Hepatocyte (in vitro differentiated cells): ENCODE measurements at regions not wholly inside any gene's neighbourhood (a gene's known extent, or its start where the extent isn't known, plus 50 kb on each side); places are given as distances from the start of the nearest gene placed in this dataset.

Experiments
- DNase-seq: peaks from one replicate; pipeline ENCODE4 v3.0.0-alpha.2; 2016; ENCODE audit warnings: low spot score
- H2AFZ ChIP-seq: fragments of 200-600 bp; sonication (generic); 2 replicates; pipeline ENCODE4 v1.6.0; 2016; ENCODE audit warnings: antibody characterized with exemption, mild to moderate bottlenecking
- H3K27ac ChIP-seq: fragments of 200-600 bp; sonication (generic); 2 replicates; pipeline ENCODE4 v1.5.1; 2016; ENCODE audit warnings: mild to moderate bottlenecking
- H3K27me3 ChIP-seq: fragments of 200-600 bp; sonication (generic); 2 replicates; pipeline ENCODE4 v1.6.1; 2016
- H3K36me3 ChIP-seq: fragments of 200-600 bp; sonication (generic); replicated peaks from 2 replicates; pipeline ENCODE4 v1.5.1; 2016; ENCODE audit warnings: low read depth; ENCODE audit not compliant: insufficient read depth
- H3K4me1 ChIP-seq: fragments of 200-600 bp; sonication (generic); 2 replicates; pipeline ENCODE4 v1.5.1; 2016; ENCODE audit warnings: mild to moderate bottlenecking, moderate library complexity; ENCODE audit not compliant: insufficient read depth
- H3K4me2 ChIP-seq: fragments of 200-600 bp; sonication (generic); 2 replicates; pipeline ENCODE4 v1.6.0; 2016
- H3K4me3 ChIP-seq: fragments of 200-600 bp; sonication (generic); 2 replicates; pipeline ENCODE4 v1.5.1; 2016; ENCODE audit warnings: mild to moderate bottlenecking
- H3K79me2 ChIP-seq: fragments of 200-600 bp; sonication (generic); 2 replicates; pipeline ENCODE4 v1.6.0; 2017; ENCODE audit warnings: mild to moderate bottlenecking
- H3K9me2 ChIP-seq: fragments of 200-600 bp; sonication (generic); replicated peaks from 2 replicates; pipeline ENCODE4 v1.6.0; 2017; ENCODE audit warnings: mild to moderate bottlenecking; ENCODE audit not compliant: insufficient read depth
- H3K9me3 ChIP-seq: fragments of 200-600 bp; sonication (generic); 2 replicates; pipeline ENCODE4 v1.5.1; 2016; ENCODE audit warnings: low read depth, mild to moderate bottlenecking
- H4K20me1 ChIP-seq: fragments of 200-600 bp; sonication (generic); 2 replicates; pipeline ENCODE4 v1.6.0; 2016; ENCODE audit warnings: mild to moderate bottlenecking; ENCODE audit not compliant: insufficient read depth, poor library complexity, severe bottlenecking
- CTCF ChIP-seq: fragments of 200-600 bp; sonication (generic); IDR thresholded peaks from 2 replicates; pipeline ENCODE4 v1.5.1; 2016; ENCODE audit warnings: antibody characterized with exemption, mild to moderate bottlenecking; ENCODE audit not compliant: poor library complexity
- EZH2 ChIP-seq: fragments of 200-600 bp; sonication (generic); IDR thresholded peaks from 2 replicates; pipeline ENCODE4 v1.6.1; 2016; ENCODE audit warnings: antibody characterized with exemption, mild to moderate bottlenecking, borderline replicate concordance
- EZH2phosphoT487 ChIP-seq: fragments of 200-600 bp; sonication (generic); IDR thresholded peaks from one replicate; pipeline ENCODE4 v1.6.1; 2018; ENCODE audit warnings: antibody characterized with exemption, mild to moderate bottlenecking, low read depth, moderate library complexity; ENCODE audit not compliant: unreplicated experiment, severe bottlenecking
- WGBS: methylation state at CpG from one replicate; pipeline ENCODE4 v1.1.6; 2016; ENCODE audit warnings: low lambda C conversion rate; ENCODE audit errors: missing lambda C conversion rate; 5-methylcytosine and 5-hydroxymethylcytosine counted together

GRCh38 chr17:68122587-68122986, 87.1 kb downstream of the KPNA2 start:
- TF ChIP-seq CTCF: no peak
- Histone ChIP-seq H3K4me1 (no peaks in the 10 kb centered on the region), H3K4me3 (no peak overlapping the region), H3K36me3 (no peaks in the 10 kb centered on the region), H3K9me3 (no peaks in the 10 kb centered on the region), H3K27ac (no peak overlapping the region), H3K79me2 (no peaks in the 10 kb centered on the region), H3K4me2 (no peak overlapping the region), H3K27me3 (no peaks in the 10 kb centered on the region), H3K9me2 (no peaks in the 10 kb centered on the region), H2AFZ (no peak overlapping the region), H4K20me1 (no peaks in the 10 kb centered on the region)
- DNase-seq: no peak
- 98% methylated on average over 3 of the region's 3 CpGs for WGBS

- H3K9me3 ChIP-seq: no peaks in the 10 kb centered on the region
- H3K36me3 ChIP-seq: no peaks in the 10 kb centered on the region
- H4K20me1 ChIP-seq: no peaks in the 10 kb centered on the region
- no peaks in the 10 kb centered on the region for H3K79me2 ChIP-seq
- H2AFZ ChIP-seq: no peak overlapping the region
- H3K27ac ChIP-seq: no peak overlapping the region
- no peak overlapping the region for H3K4me2 ChIP-seq
- TF ChIP-seq EZH2 (no peak), EZH2phosphoT487 (no peak), CTCF (no peak)
- no peak for DNase-seq
- 69% methylated on average over 6 of the region's 6 CpGs for WGBS
- H3K4me3 ChIP-seq: no peak overlapping the region
- H3K9me2 ChIP-seq: no peaks in the 10 kb centered on the region
- no peaks in the 10 kb centered on the region for H3K27me3 ChIP-seq
- no peaks in the 10 kb centered on the region for H3K4me1 ChIP-seq
These were observed 89.8 kb downstream of the KPNA2 start for GRCh38 chr17:68125111-68125870.

GRCh38 chr17:68127914-68128313, 92.4 kb downstream of the KPNA2 start:
- no peaks in the 10 kb centered on the region for H3K79me2 ChIP-seq
- H3K27ac ChIP-seq: no peak overlapping the region
- no peaks in the 10 kb centered on the region for H3K36me3 ChIP-seq
- H3K27me3 ChIP-seq: no peaks in the 10 kb centered on the region
- no peak overlapping the region for H3K4me2 ChIP-seq
- H3K4me1 ChIP-seq: no peaks in the 10 kb centered on the region
- no peak overlapping the region for H2AFZ ChIP-seq
- DNase-seq: no peak
- no peaks in the 10 kb centered on the region for H4K20me1 ChIP-seq
- no peaks in the 10 kb centered on the region for H3K9me2 ChIP-seq
- no peak for TF ChIP-seq EZH2
- TF ChIP-seq EZH2phosphoT487: no peak
- TF ChIP-seq CTCF: no peak
- no peaks in the 10 kb centered on the region for H3K9me3 ChIP-seq
- WGBS: 98% methylated on average over 3 of the region's 3 CpGs
- no peak overlapping the region for H3K4me3 ChIP-seq
